H1 (cell line): ENCODE measurements at regions not wholly inside any gene's neighbourhood (a gene's known extent, or its start where the extent isn't known, plus 50 kb on each side); places are given as distances from the start of the nearest gene placed in this dataset.

Experiments used
- BCL11A ChIP-seq, 2 experiments: IDR thresholded peaks; one replicate each; pipeline ENCODE4 v1.6.1; 2011; ENCODE audit warnings: low read depth in 2 of 2, low read length in 2 of 2, mild to moderate bottlenecking in 2 of 2
- EGR1 ChIP-seq: IDR thresholded peaks from 2 replicates; pipeline ENCODE4 v1.6.1; 2011; ENCODE audit warnings: low read depth, low read length, borderline replicate concordance
- PHF8 ChIP-seq: fragments of 200-600 bp; sonication (generic); conservative IDR thresholded peaks from 2 replicates; pipeline ENCODE4 v1.7.1; 2012; ENCODE audit warnings: low read depth, mild to moderate bottlenecking, inconsistent platforms, low read length, moderate library complexity
- RAD21 ChIP-seq, 2 experiments: IDR thresholded peaks in 1 of 2; conservative IDR thresholded peaks in 1 of 2; 2 replicates each; pipeline ENCODE4 v1.6.1; 2011; ENCODE audit warnings: low read depth in 2 of 2, low read length in 2 of 2, improper control_type of control experiment in 1 of 2, inconsistent platforms in 1 of 2, mild to moderate bottlenecking in 1 of 2, moderate library complexity in 1 of 2
- TAF1 ChIP-seq: IDR thresholded peaks from 2 replicates; pipeline ENCODE4 v1.6.1; 2011; ENCODE audit warnings: mild to moderate bottlenecking, low read depth, low read length
- TAF7 ChIP-seq: optimal IDR thresholded peaks from 2 replicates; pipeline ENCODE3; 2011; ENCODE audit warnings: low read depth, mild to moderate bottlenecking, inconsistent platforms, low read length, moderate library complexity, borderline replicate concordance
- TF ChIP-seq, protein P1 (sequence below): fragments of 300-600 bp; sonication (generic); IDR thresholded peaks from 2 replicates; pipeline ENCODE4 v1.7.1; 2012; ENCODE audit warnings: low read length, moderate library complexity, mild to moderate bottlenecking, inconsistent platforms; ENCODE audit not compliant: insufficient replicate concordance
- TF ChIP-seq, protein P2 (sequence below): IDR thresholded peaks from 2 replicates; pipeline ENCODE4 v1.6.1; 2012; ENCODE audit warnings: inconsistent platforms

DNA sequence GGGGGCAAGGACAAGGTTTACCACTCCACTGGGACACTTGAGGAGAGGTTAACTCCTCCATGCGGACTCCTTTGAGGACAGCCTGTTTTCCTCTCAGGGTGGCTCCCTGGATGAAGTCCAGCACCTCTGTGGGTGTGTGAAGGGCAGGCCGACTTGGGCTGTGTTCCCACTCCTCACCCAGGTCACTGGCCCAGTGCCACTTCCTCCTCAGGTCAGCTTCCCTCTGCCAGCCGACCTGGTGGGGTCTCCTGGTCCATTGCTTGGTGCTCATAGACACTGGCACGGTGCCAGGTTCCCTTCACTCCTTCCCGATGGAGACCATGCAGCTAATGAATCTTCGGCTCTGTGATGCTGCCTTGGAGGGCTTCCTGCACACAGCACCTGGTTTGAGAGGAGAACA is 146.4 kb upstream of the RTL1 start (continued):
- TF ChIP-seq, protein P1, sequence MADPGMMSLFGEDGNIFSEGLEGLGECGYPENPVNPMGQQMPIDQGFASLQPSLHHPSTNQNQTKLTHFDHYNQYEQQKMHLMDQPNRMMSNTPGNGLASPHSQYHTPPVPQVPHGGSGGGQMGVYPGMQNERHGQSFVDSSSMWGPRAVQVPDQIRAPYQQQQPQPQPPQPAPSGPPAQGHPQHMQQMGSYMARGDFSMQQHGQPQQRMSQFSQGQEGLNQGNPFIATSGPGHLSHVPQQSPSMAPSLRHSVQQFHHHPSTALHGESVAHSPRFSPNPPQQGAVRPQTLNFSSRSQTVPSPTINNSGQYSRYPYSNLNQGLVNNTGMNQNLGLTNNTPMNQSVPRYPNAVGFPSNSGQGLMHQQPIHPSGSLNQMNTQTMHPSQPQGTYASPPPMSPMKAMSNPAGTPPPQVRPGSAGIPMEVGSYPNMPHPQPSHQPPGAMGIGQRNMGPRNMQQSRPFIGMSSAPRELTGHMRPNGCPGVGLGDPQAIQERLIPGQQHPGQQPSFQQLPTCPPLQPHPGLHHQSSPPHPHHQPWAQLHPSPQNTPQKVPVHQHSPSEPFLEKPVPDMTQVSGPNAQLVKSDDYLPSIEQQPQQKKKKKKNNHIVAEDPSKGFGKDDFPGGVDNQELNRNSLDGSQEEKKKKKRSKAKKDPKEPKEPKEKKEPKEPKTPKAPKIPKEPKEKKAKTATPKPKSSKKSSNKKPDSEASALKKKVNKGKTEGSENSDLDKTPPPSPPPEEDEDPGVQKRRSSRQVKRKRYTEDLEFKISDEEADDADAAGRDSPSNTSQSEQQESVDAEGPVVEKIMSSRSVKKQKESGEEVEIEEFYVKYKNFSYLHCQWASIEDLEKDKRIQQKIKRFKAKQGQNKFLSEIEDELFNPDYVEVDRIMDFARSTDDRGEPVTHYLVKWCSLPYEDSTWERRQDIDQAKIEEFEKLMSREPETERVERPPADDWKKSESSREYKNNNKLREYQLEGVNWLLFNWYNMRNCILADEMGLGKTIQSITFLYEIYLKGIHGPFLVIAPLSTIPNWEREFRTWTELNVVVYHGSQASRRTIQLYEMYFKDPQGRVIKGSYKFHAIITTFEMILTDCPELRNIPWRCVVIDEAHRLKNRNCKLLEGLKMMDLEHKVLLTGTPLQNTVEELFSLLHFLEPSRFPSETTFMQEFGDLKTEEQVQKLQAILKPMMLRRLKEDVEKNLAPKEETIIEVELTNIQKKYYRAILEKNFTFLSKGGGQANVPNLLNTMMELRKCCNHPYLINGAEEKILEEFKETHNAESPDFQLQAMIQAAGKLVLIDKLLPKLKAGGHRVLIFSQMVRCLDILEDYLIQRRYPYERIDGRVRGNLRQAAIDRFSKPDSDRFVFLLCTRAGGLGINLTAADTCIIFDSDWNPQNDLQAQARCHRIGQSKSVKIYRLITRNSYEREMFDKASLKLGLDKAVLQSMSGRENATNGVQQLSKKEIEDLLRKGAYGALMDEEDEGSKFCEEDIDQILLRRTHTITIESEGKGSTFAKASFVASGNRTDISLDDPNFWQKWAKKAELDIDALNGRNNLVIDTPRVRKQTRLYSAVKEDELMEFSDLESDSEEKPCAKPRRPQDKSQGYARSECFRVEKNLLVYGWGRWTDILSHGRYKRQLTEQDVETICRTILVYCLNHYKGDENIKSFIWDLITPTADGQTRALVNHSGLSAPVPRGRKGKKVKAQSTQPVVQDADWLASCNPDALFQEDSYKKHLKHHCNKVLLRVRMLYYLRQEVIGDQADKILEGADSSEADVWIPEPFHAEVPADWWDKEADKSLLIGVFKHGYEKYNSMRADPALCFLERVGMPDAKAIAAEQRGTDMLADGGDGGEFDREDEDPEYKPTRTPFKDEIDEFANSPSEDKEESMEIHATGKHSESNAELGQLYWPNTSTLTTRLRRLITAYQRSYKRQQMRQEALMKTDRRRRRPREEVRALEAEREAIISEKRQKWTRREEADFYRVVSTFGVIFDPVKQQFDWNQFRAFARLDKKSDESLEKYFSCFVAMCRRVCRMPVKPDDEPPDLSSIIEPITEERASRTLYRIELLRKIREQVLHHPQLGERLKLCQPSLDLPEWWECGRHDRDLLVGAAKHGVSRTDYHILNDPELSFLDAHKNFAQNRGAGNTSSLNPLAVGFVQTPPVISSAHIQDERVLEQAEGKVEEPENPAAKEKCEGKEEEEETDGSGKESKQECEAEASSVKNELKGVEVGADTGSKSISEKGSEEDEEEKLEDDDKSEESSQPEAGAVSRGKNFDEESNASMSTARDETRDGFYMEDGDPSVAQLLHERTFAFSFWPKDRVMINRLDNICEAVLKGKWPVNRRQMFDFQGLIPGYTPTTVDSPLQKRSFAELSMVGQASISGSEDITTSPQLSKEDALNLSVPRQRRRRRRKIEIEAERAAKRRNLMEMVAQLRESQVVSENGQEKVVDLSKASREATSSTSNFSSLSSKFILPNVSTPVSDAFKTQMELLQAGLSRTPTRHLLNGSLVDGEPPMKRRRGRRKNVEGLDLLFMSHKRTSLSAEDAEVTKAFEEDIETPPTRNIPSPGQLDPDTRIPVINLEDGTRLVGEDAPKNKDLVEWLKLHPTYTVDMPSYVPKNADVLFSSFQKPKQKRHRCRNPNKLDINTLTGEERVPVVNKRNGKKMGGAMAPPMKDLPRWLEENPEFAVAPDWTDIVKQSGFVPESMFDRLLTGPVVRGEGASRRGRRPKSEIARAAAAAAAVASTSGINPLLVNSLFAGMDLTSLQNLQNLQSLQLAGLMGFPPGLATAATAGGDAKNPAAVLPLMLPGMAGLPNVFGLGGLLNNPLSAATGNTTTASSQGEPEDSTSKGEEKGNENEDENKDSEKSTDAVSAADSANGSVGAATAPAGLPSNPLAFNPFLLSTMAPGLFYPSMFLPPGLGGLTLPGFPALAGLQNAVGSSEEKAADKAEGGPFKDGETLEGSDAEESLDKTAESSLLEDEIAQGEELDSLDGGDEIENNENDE, result no peak
- TF ChIP-seq PHF8 (no peak), BCL11A (IDR thresholded peaks at IDR 0.05; ENCODE audit: low read depth in 2 of 2, low read length in 2 of 2) (no peak), RAD21 (IDR thresholded peaks at IDR 0.05 in 1 of 2, conservative IDR thresholded peaks at IDR 0.05 in 1 of 2; ENCODE audit: low read depth in 2 of 2, low read length in 2 of 2) (no peak), TAF7 (no peak), EGR1 (no peak), TAF1 (no peak)
- TF ChIP-seq, protein P2, sequence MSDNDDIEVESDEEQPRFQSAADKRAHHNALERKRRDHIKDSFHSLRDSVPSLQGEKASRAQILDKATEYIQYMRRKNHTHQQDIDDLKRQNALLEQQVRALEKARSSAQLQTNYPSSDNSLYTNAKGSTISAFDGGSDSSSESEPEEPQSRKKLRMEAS, result no peak
